SK-N-SH (cell line): ENCODE measurements at regions not wholly inside any gene's neighbourhood (a gene's known extent, or its start where the extent isn't known, plus 50 kb on each side); places are given as distances from the start of the nearest gene placed in this dataset.

Experiments
- CTCF ChIA-PET: fragments of 300-600, 350-600 bp; formaldehyde crosslinking; extraction: SDS; loops from one replicate; lab custom pipeline; 2021; lab: Yijun Ruan, JAX
- POLR2A ChIA-PET: fragments of 350-600 bp; sonication (Branson Sonifier 250); formaldehyde crosslinking; extraction: SDS; loops from one replicate; lab custom pipeline; 2020; ENCODE audit warnings: antibody characterized with exemption, inconsistent platforms; lab: Yijun Ruan, JAX
- DNase-seq: peaks from one replicate; pipeline ENCODE4 v3.0.0; 2012
- H2AFZ ChIP-seq: fragments of 200-600 bp; sonication (generic); 2 replicates; pipeline ENCODE4 v1.8.1; 2016; ENCODE audit warnings: antibody characterized with exemption, mild to moderate bottlenecking, low read depth
- H3F3A ChIP-seq: fragments of 200-600 bp; sonication (generic); replicated peaks from 2 replicates; pipeline ENCODE3; 2016; ENCODE audit warnings: antibody characterized with exemption, mild to moderate bottlenecking; ENCODE audit not compliant: insufficient read depth
- H3K27ac ChIP-seq, 2 experiments: fragments of 200-500 bp in 1 of 2; fragments of 200-600 bp in 1 of 2; sonication (Bioruptor generic) in 1 of 2; sonication (generic), shearing (Covaris generic) in 1 of 2; 2 replicates each; pipeline versions ENCODE4 v1.5.1 to v1.6.1; 2014 to 2016; ENCODE audit warnings: low read depth in 2 of 2, inconsistent platforms in 1 of 2, low read length in 1 of 2, mild to moderate bottlenecking in 1 of 2, mixed read lengths in 1 of 2
- H3K27me3 ChIP-seq: fragments of 200-600 bp; sonication (generic), shearing (Covaris generic); 2 replicates; pipeline ENCODE4 v1.6.1; 2016; ENCODE audit warnings: mixed run types; ENCODE audit not compliant: insufficient read depth
- H3K36me3 ChIP-seq, 2 experiments: fragments of 200-500 bp in 1 of 2; fragments of 200-600 bp in 1 of 2; sonication (Bioruptor generic) in 1 of 2; sonication (generic) in 1 of 2; replicated peaks in 1 of 2; 2 replicates each; pipeline versions ENCODE3 to v1.5.1; 2014 to 2016; ENCODE audit warnings: low read length in 1 of 2, mild to moderate bottlenecking in 1 of 2; ENCODE audit not compliant: insufficient read depth in 2 of 2, control insufficient read depth in 1 of 2
- H3K4me1 ChIP-seq, 2 experiments: fragments of 200-500 bp in 1 of 2; fragments of 200-600 bp in 1 of 2; sonication (Bioruptor generic) in 1 of 2; sonication (generic), shearing (Covaris generic) in 1 of 2; 2 replicates each; pipeline versions ENCODE4 v1.5.1 to v1.6.1; 2014 to 2016; ENCODE audit warnings: low read depth in 1 of 2, low read length in 1 of 2, mixed run types in 1 of 2; ENCODE audit not compliant: insufficient read depth in 2 of 2, control insufficient read depth in 1 of 2
- H3K4me2 ChIP-seq: fragments of 200-600 bp; sonication (generic), shearing (Covaris generic); 2 replicates; pipeline ENCODE4 v1.6.1; 2017; ENCODE audit warnings: mixed run types
- H3K4me3 ChIP-seq, 2 experiments: fragments of 200-500 bp in 1 of 2; fragments of 200-600 bp in 1 of 2; sonication (Bioruptor generic) in 1 of 2; sonication (generic), shearing (Covaris generic) in 1 of 2; 2 replicates each; pipeline versions ENCODE4 v1.5.1 to v1.8.1; 2014 to 2016; ENCODE audit warnings: low read depth in 2 of 2, inconsistent platforms in 1 of 2, low read length in 1 of 2, mild to moderate bottlenecking in 1 of 2, mixed read lengths in 1 of 2, moderate library complexity in 1 of 2
- H3K79me2 ChIP-seq: fragments of 200-600 bp; sonication (generic); 2 replicates; pipeline ENCODE4 v1.8.1; 2017; ENCODE audit warnings: mild to moderate bottlenecking; ENCODE audit not compliant: insufficient read depth
- H3K9ac ChIP-seq: fragments of 200-600 bp; sonication (generic); 2 replicates; pipeline ENCODE4 v1.6.1; 2017; ENCODE audit warnings: mixed run types
- H3K9me2 ChIP-seq: fragments of 200-600 bp; sonication (generic); 2 replicates; pipeline ENCODE4 v1.6.1; 2017; ENCODE audit warnings: mixed run types
- H3K9me3 ChIP-seq: fragments of 200-600 bp; sonication (generic); 2 replicates; pipeline ENCODE4 v1.6.1; 2017; ENCODE audit warnings: mixed run types, mild to moderate bottlenecking, moderate library complexity
- H4K20me1 ChIP-seq: fragments of 200-600 bp; sonication (generic); 2 replicates; pipeline ENCODE4 v1.6.1; 2017; ENCODE audit warnings: mild to moderate bottlenecking, mixed run types; ENCODE audit not compliant: insufficient read depth
- CTCF ChIP-seq: fragments of 200-600 bp; sonication (generic); IDR thresholded peaks from 2 replicates; pipeline ENCODE4 v1.6.1; 2017; ENCODE audit warnings: antibody characterized with exemption, mild to moderate bottlenecking, moderate library complexity
- ELF1 ChIP-seq: IDR thresholded peaks from 2 replicates; pipeline ENCODE4 v1.4.0; 2012
- EZH2phosphoT487 ChIP-seq: fragments of 200-600 bp; sonication (generic); IDR thresholded peaks from 2 replicates; pipeline ENCODE4 v1.6.1; 2017; ENCODE audit warnings: low read depth, mixed run types, mild to moderate bottlenecking, antibody characterized with exemption, moderate library complexity, borderline replicate concordance
- GABPA ChIP-seq: IDR thresholded peaks from 2 replicates; pipeline ENCODE4 v1.4.0; 2012; ENCODE audit warnings: low read depth, mild to moderate bottlenecking
- GATA2 ChIP-seq: sonication (generic); formaldehyde crosslinking; IDR thresholded peaks from 2 replicates; pipeline ENCODE4 v1.5.0; 2020; ENCODE audit warnings: mild to moderate bottlenecking, missing genetic modification reagents
- MAX ChIP-seq: IDR thresholded peaks from 2 replicates; pipeline ENCODE4 v1.4.0; 2012; ENCODE audit warnings: low read depth
- MEF2A ChIP-seq: IDR thresholded peaks from 2 replicates; pipeline ENCODE4 v1.4.0; 2012; ENCODE audit warnings: low read depth, borderline replicate concordance
- MXI1 ChIP-seq: IDR thresholded peaks from 2 replicates; pipeline ENCODE4 v1.6.1; 2012; ENCODE audit warnings: mild to moderate bottlenecking, low read depth, low read length, improper control_type of control experiment
- NFIC ChIP-seq: IDR thresholded peaks from 2 replicates; pipeline ENCODE4 v1.4.0; 2012; ENCODE audit warnings: borderline replicate concordance
- PBX3 ChIP-seq: IDR thresholded peaks from 2 replicates; pipeline ENCODE4; 2012
- POLR2AphosphoS5 ChIP-seq: IDR thresholded peaks from 2 replicates; pipeline ENCODE4 v1.6.1; 2012; ENCODE audit warnings: low read depth, low read length
- RAD21 ChIP-seq: IDR thresholded peaks from 2 replicates; pipeline ENCODE4 v1.6.1; 2012; ENCODE audit warnings: mild to moderate bottlenecking, low read length
- RCOR1 ChIP-seq: fragments of 150-350 bp; IDR thresholded peaks from 2 replicates; pipeline ENCODE4 v1.6.1; 2017; ENCODE audit warnings: antibody characterized with exemption, low read length
- RFX5 ChIP-seq: IDR thresholded peaks from 2 replicates; pipeline ENCODE4 v1.6.1; 2012; ENCODE audit warnings: mild to moderate bottlenecking, improper control_type of control experiment, low read length
- RXRA ChIP-seq: IDR thresholded peaks from 2 replicates; pipeline ENCODE4 v1.4.0; 2012; ENCODE audit warnings: low read depth, mild to moderate bottlenecking, borderline replicate concordance
- SMC3 ChIP-seq: IDR thresholded peaks from 2 replicates; pipeline ENCODE4 v1.6.1; 2012; ENCODE audit warnings: low read depth, low read length, improper control_type of control experiment
- TAF1 ChIP-seq: IDR thresholded peaks from 2 replicates; pipeline ENCODE4 v1.6.1; 2012; ENCODE audit warnings: low read depth, mild to moderate bottlenecking, low read length, moderate library complexity, borderline replicate concordance
- TEAD4 ChIP-seq: IDR thresholded peaks from 2 replicates; pipeline ENCODE4 v1.4.0; 2012; ENCODE audit warnings: mild to moderate bottlenecking, borderline replicate concordance; ENCODE audit not compliant: insufficient read depth
- USF2 ChIP-seq: fragments of 150-350 bp; IDR thresholded peaks from 2 replicates; pipeline ENCODE4 v1.6.1; 2017; ENCODE audit warnings: antibody characterized with exemption, low read length, low read depth, borderline replicate concordance
- WGBS: methylation state at CpG from one replicate; pipeline ENCODE4 v1.1.6; 2017; ENCODE audit warnings: low lambda C conversion rate; 5-methylcytosine and 5-hydroxymethylcytosine counted together

GRCh38 chr5:97412959-97413358 is 229.9 kb upstream of the RIOK2 start:
- H3K9me2 ChIP-seq = no peaks in the 10 kb centered on the region
- H3F3A ChIP-seq = no peaks in the 10 kb centered on the region
- ChIA-PET POLR2A (no interaction called here), CTCF (no interaction called here)
- H3K4me1 ChIP-seq = no peaks in the 10 kb centered on the region
- H3K9ac ChIP-seq = no peak overlapping the region
- no peaks in the 10 kb centered on the region for H4K20me1 ChIP-seq
- DNase-seq = no peak
- H3K27me3 ChIP-seq = no peaks in the 10 kb centered on the region
- 82% methylated on average over 2 of the region's 2 CpGs for WGBS
- no peak overlapping the region for H3K4me2 ChIP-seq
- no peak overlapping the region for H2AFZ ChIP-seq
- no peaks in the 10 kb centered on the region for H3K79me2 ChIP-seq
- no peaks in the 10 kb centered on the region for H3K9me3 ChIP-seq
- H3K36me3 ChIP-seq = no peaks in the 10 kb centered on the region
- H3K4me3 ChIP-seq = no peak overlapping the region
- no peak for TF ChIP-seq GATA2 (CRISPR knock-in tag)
- no peak for TF ChIP-seq RFX5
- no peak for TF ChIP-seq TAF1
- TF ChIP-seq RAD21 = no peak
- TF ChIP-seq GABPA = no peak
- no peak for TF ChIP-seq MAX
- no peak for TF ChIP-seq EZH2phosphoT487
- TF ChIP-seq USF2 = no peak
- TF ChIP-seq POLR2AphosphoS5 = no peak
- H3K27ac ChIP-seq = no peak overlapping the region

GRCh38 chr5:97417986-97418385 is 234.9 kb upstream of the RIOK2 start:
- no peak overlapping the region for H3K4me2 ChIP-seq
- TF ChIP-seq MXI1 = no peak
- H3K79me2 ChIP-seq = no peaks in the 10 kb centered on the region
- no peaks in the 10 kb centered on the region for H3K36me3 ChIP-seq
- H3K27ac ChIP-seq = no peak overlapping the region
- H3K27me3 ChIP-seq = no peaks in the 10 kb centered on the region
- no peak overlapping the region for H3K4me3 ChIP-seq
- H2AFZ ChIP-seq = no peak overlapping the region
- DNase-seq = no peak
- H3K9me2 ChIP-seq = no peaks in the 10 kb centered on the region
- no peaks in the 10 kb centered on the region for H3K4me1 ChIP-seq
- H3K9ac ChIP-seq = no peak overlapping the region
- H4K20me1 ChIP-seq = no peaks in the 10 kb centered on the region
- H3F3A ChIP-seq = no peaks in the 10 kb centered on the region
- POLR2A ChIA-PET = no interaction called here
- CTCF ChIA-PET = no interaction called here
- H3K9me3 ChIP-seq = no peaks in the 10 kb centered on the region

GRCh38 chr5:97418462-97418861 is 235.4 kb upstream of the RIOK2 start:
- POLR2A ChIA-PET = no interaction called here
- Histone ChIP-seq H3K9me2 (no peaks in the 10 kb centered on the region), H4K20me1 (no peaks in the 10 kb centered on the region), H3F3A (no peaks in the 10 kb centered on the region), H3K27me3 (no peaks in the 10 kb centered on the region), H3K4me1 (no peaks in the 10 kb centered on the region), H3K4me3 (no peak overlapping the region), H3K36me3 (no peaks in the 10 kb centered on the region), H3K4me2 (no peak overlapping the region), H3K9ac (no peak overlapping the region), H3K79me2 (no peaks in the 10 kb centered on the region), H3K9me3 (no peaks in the 10 kb centered on the region), H2AFZ (no peak overlapping the region), H3K27ac (no peak overlapping the region)
- no peak for DNase-seq
- CTCF ChIA-PET = no interaction called here
- 3% methylated on average over 1 of the region's 1 CpG for WGBS
- no peak for TF ChIP-seq SMC3
- no peak for TF ChIP-seq NFIC
- no peak for TF ChIP-seq PBX3
- TF ChIP-seq TEAD4 = no peak
- no peak for TF ChIP-seq CTCF
- TF ChIP-seq ELF1 = no peak
- no peak for TF ChIP-seq MAX
- TF ChIP-seq MEF2A = no peak
- no peak for TF ChIP-seq RCOR1
- no peak for TF ChIP-seq RXRA
